CD4-positive, alpha-beta T cell treated with Interleukin-10 for 1 hour (primary cell): ENCODE measurements at regions not wholly inside any gene's neighbourhood (a gene's known extent, or its start where the extent isn't known, plus 50 kb on each side); places are given as distances from the start of the nearest gene placed in this dataset.
"Not testable (repeated sequence)": the region's sequence is repeated elsewhere in the genome, so short reads cannot be mapped to it uniquely, and the experiment has no call there.

Experiments used
- DNase-seq: peaks from one replicate; pipeline ENCODE4 v3.0.0-alpha.2; 2020

- no peak for DNase-seq
Observed at GRCh38 chr9:30299126-30299780, 2085.2 kb upstream of the ACO1 start.

DNA sequence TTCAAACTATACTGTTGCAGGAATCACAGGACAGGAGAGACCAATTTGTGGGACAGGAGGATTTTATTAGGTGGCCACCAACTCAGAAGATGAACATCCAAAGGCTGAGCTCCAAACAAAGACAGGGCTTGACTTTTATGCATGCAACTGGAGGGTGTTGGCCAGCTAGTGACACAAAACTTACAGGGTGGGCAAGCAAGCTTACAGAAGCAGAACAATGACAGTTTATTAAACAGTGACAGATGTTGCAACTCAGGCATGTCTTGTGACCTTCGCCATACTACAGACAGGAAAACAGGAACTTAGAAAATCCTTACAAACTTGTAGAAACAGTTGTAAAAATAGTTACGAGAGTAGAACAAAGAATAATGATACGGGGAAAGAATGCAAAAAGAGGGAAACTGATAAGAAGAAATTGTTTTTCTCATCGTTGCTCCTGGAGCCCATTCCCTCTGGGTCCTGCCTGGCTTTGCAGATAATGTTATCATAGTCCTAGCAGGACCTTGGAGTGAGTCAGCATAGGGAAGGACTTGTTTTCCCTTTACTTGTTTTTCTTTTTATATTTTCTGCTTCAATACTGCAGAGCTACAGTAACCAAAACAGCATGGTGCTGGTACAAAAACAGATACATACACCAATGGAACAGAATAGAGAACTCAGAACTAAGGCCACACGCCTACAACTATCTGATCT is 2083.0 kb upstream of the ACO1 start:
- no peak for DNase-seq

DNA sequence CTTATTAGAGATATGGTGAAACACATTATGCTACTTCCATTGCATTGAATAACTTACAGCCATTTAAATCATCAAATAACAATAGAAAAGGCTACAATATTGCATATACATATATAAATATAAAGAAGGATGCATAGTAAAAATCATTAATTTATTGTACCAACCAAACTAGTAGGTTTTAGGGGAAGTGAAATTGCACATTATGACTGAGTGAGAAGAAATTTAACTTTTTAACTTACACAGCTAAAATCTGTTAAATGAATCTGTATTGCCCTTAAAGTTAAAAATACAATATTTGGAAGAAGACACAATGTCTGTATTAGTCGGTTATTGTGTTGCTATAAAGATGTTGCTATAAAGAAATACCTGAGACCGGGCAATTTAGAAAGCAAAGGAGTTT is 2073.7 kb upstream of the ACO1 start:
- DNase-seq: no peak

GRCh38 chr9:30329431-30329830 is 2055.0 kb upstream of the ACO1 start:
- DNase-seq: no peak

GRCh38 chr9:30348904-30349303 is 2035.5 kb upstream of the ACO1 start:
- DNase-seq: no peak

DNA sequence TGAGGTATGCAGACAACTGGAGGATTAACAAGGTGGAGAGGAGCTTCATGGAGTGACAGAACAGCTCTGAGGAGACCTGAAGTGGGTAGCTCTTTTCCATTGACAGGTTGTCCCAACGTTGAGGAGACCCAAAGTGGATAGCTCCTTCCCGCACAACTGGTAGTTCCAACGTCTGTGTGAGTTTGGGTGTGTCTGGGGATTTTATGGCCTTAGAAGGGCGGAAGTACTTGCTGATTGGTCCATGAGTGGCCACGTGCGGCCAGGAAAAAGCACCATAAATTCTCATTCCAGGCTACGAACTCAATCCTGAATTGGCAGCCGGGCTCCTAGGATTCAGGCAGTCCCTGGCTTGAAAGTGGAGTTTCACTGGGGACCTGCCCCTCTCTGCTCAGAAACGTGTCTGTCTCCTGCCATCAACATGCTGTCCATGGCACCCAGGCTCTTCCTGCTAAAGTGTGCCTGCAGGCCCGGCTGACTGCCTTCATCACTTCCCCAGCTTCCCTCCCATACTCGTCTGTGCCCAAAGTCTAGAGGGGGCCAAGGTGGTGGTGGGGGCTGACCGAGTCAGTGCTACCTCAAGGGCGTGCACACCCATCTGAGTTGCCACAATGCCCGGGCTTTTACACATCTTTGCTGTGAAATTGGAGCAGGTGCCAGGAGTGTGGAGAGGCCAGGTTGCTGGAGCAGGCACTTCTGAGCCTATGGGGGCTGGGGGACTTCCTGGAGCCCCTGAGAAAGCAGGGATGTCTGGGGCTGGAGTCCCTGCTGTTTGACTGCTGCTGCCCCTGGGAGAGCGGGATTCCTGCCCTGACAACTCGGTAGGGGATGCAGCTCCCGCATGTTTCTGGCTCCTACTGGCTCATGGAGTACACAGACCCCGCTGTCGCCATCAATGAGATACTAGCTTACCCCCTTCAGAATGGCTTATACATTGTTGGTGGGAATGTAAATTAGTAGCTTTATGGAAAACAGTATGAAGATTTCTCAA is 2034.6 kb upstream of the ACO1 start:
- no peak for DNase-seq

DNA sequence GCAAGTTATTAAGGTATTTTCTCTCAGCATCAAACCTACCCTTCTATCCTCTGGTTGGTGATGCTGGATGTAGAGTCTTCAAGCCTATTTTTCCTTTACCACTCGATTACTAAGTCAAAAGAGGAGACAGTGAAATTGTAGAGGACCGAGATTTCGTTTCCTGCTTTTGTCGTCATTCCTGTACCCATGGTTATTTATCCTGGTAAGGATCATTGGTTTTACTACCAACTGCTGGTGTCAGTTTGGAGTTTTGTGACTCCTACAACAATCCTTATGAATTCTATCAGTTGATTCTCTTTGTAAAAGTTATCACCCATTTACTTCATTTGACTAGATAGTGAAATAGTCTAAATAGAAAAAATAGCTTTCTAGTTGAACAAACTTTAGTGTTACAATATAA is 2028.2 kb upstream of the ACO1 start:
- no peak for DNase-seq

GRCh38 chr9:30362373-30362772 is 2022.1 kb upstream of the ACO1 start:
- DNase-seq: no peak

GRCh38 chr9:30366140-30366539 is 2018.3 kb upstream of the ACO1 start:
- DNase-seq: not testable (repeated sequence)

GRCh38 chr9:30382271-30382670 is 2002.2 kb upstream of the ACO1 start:
- no peak for DNase-seq

DNA sequence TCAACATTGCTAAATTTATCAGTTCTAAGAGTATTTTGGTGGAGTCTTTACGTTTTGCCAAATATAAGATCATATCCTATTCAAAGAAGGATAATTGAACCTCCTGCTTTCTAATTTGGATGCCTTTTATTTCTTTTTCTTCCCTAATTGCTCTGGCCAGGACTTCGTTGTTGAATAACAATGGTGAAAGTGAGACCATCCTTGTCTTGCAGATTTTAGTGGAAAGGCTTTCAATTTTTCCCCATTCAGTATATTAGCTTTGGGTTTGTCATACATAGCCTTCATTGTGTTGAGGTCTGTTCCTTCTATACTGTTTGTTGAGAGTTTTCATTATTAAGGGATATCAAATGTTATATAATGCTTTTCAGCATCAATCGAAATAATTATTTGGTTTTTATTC is 1974.2 kb upstream of the ACO1 start:
- DNase-seq: no peak

- no peak for DNase-seq
Observed at GRCh38 chr9:30411571-30411970, 1972.9 kb upstream of the ACO1 start.

DNA sequence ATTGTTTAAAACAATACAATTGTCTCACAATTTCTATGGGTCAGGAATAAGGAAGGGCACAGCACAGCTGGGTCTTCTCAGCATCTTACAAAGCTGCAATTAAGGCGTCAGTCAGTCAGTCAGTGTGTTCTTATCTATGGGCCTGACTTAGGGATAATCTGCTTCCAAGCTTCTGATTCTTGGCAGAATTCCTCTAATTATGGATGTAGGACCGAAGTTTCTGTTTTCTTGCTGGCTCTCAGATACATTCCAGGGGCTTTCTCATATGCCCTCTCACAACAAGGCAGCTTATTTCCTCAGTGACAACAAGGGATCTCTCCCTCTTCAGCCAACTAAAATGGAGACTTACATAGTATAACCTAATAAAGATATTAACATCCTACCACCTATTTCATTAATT is 1925.3 kb upstream of the ACO1 start:
- DNase-seq: no peak

DNA sequence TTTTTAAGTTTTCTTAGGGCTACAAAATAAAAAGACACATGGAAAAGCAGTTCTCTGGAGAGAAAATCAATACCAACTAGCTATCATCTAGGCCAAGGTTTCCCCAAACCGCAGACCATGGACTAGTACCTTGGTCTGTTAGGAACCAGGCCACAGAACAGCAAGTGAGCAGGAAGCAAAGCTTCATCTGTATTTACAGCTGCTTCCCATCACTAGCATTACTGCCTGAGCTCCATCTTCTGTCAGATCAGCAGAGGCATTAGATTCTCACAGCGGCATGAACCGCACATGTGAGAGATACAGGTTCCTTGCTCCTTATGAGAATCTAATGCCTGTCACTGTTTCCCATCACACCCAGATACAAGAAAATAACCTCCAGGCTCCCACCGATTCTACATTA is 1907.6 kb upstream of the ACO1 start:
- no peak for DNase-seq

DNA sequence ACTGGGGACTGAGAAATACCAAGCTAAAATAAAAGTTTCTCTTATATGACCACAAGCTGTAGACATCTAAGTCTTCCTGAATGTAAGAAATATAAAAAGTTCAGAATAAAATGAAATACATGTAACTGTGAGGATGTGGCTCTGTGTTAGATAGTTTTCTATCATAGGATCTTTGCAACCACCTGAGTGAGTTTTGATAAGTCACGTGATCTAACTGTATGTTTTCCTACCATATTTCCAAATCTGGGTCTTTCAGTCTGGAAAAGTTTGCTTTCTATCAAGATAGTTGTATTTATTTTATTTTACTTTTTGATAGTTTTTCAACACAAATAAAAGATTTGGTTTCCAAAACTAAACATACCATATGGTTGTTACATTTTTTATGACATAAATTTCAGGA is 1905.8 kb upstream of the ACO1 start:
- DNase-seq: no peak

GRCh38 chr9:30482499-30482898 is 1901.9 kb upstream of the ACO1 start:
- DNase-seq: no peak

DNA sequence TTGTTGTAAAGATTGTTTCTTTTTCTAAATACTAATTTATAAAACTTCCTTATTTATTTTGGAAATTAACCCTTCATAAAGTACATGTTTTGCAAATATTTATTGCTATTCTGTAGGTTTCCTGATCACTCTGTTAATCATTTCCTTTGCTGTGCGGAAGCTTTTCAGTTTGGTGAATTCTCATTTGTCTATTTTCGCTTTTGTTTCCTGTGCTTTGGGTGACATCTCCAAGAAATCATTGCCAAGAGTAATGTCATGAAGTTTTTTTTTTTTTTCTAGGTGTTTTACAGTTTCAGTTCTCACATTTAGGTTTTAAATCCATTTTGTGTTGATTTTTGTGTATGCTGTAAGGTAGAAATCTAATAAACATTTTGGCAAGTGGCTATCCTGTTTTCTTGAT is 1899.8 kb upstream of the ACO1 start:
- DNase-seq: no peak

- no peak for DNase-seq
Observed at GRCh38 chr9:30504502-30504905, 1879.9 kb upstream of the ACO1 start.

DNA sequence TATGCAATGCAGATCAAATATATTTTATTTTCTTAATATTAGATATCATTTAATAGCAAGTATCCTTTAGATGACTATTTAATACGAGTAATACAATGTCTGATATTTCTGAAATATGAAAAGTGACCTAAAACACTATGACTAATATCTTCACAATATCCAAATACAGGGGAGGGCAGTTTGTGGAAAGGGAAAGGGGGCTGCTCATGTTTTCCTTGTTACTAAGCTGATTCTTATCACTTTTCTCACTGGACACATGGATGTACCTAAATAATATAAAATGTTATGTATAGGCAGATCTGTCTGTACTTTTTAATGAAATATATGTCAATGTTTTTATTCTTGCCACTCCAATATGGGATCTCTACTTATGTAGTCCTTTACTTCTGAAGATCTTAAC is 1879.1 kb upstream of the ACO1 start:
- DNase-seq: no peak

- DNase-seq: no peak
Observed at GRCh38 chr9:30506749-30507148, 1877.7 kb upstream of the ACO1 start.

GRCh38 chr9:30507166-30507565 is 1877.3 kb upstream of the ACO1 start:
- DNase-seq: no peak

GRCh38 chr9:30511666-30512065 is 1872.8 kb upstream of the ACO1 start:
- no peak for DNase-seq

DNA sequence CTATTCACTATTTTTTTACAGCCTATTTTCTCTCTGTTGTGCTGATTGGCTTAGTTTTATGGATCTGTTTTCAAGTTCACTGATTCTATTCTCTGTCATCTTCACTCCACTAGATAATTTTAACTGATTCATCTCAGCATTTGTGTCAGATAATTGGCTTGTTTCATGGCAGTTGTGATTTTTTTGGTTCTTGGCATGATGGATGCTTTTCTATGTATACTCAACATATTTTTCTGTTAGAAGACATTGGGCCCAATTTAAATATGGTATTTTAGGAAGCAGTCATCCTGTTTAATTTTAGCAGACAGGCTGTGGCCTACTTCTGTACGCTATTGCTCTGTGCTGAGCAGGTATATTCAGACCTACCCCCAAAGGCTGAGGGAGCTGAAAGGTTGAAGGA is 1865.3 kb upstream of the ACO1 start:
- DNase-seq: no peak

- no peak for DNase-seq
Observed at GRCh38 chr9:30519756-30520155, 1864.7 kb upstream of the ACO1 start.
